Loucy (cell line): ENCODE measurements at regions not wholly inside any gene's neighbourhood (a gene's known extent, or its start where the extent isn't known, plus 50 kb on each side); places are given as distances from the start of the nearest gene placed in this dataset.

Source experiments
- CTCF ChIP-seq: fragments of 200-600 bp; sonication (generic); conservative IDR thresholded peaks from 2 replicates; pipeline ENCODE4 v1.5.1; 2014; ENCODE audit warnings: mild to moderate bottlenecking, antibody characterized with exemption, low read length
- EZH2phosphoT487 ChIP-seq: fragments of 200-600 bp; IDR thresholded peaks from 2 replicates; pipeline ENCODE4 v1.6.1; 2018; ENCODE audit warnings: antibody characterized with exemption, mild to moderate bottlenecking, moderate library complexity, borderline replicate concordance

GRCh38 chr12:70117670-70118069 is 125.6 kb upstream of the CNOT2 start:
- TF ChIP-seq CTCF (no peak), EZH2phosphoT487 (no peak)
